Neutrophil (primary cell): ENCODE measurements at regions not wholly inside any gene's neighbourhood (a gene's known extent, or its start where the extent isn't known, plus 50 kb on each side); places are given as distances from the start of the nearest gene placed in this dataset.

ENCODE experiments used
- H3K27ac ChIP-seq: fragments of 200-600 bp; sonication (generic); 2 replicates; pipeline ENCODE4 v1.5.1; 2016; ENCODE audit warnings: mild to moderate bottlenecking, moderate library complexity
- H3K27me3 ChIP-seq: fragments of 200-600 bp; sonication (generic); 2 replicates; pipeline ENCODE4 v1.6.0; 2016; ENCODE audit warnings: mild to moderate bottlenecking
- H3K36me3 ChIP-seq: fragments of 200-600 bp; sonication (generic); 2 replicates; pipeline ENCODE4 v1.5.1; 2017
- H3K4me1 ChIP-seq, 2 experiments: fragments of 200-600 bp in 1 of 2; sonication (generic) in 1 of 2; 1 replicate in 1 of 2; 2 replicates in 1 of 2; pipeline versions ENCODE4 v1.5.1 to v1.6.1; 2013 to 2016; ENCODE audit warnings: low read depth in 1 of 2, low read length in 1 of 2, mild to moderate bottlenecking in 1 of 2, moderate library complexity in 1 of 2; ENCODE audit not compliant: control insufficient read depth in 1 of 2, insufficient read depth in 1 of 2
- H3K4me3 ChIP-seq, 2 experiments: fragments of 200-600 bp in 1 of 2; sonication (generic) in 1 of 2; 1 replicate in 1 of 2; 2 replicates in 1 of 2; pipeline ENCODE4 v1.5.1; 2013 to 2016; ENCODE audit warnings: low read depth in 1 of 2, low read length in 1 of 2, mild to moderate bottlenecking in 1 of 2, moderate library complexity in 1 of 2
- H3K9me3 ChIP-seq: fragments of 200-600 bp; sonication (generic); 2 replicates; pipeline ENCODE4 v1.5.1; 2016
- TF ChIP-seq, protein P1 (sequence below): fragments of 200-600 bp; sonication (generic); IDR thresholded peaks from 2 replicates; pipeline ENCODE4 v1.5.1; 2016; ENCODE audit warnings: antibody characterized with exemption

DNA sequence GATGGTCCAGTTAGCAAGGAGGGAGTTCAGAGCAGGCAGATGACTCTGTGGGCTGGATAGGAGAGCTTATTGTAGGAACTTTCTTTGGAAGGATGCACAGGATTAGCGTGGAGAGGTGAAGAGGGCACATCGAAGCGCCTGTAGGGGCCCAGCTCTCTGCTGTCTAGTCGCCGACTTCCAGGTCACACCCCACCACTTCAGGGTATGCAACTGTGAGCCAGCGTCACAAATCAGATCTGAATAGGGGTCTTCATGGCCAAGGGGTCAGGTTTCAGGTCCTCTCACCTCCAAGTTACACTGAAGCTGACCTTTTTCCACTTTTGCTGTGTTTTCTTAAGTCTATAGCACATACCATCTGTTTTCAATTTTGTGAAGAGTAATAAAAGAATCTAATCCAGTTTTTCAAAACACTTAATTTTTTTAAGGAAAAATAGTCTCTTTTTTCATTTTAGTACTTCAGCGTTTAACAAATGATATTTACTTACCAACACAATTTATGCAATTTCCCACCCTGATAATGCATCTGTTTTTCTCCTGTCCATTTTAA is 364.2 kb upstream of the CLINT1 start:
- Histone ChIP-seq H3K4me3 (no peak overlapping the region), H3K27ac (no peak overlapping the region), H3K36me3 (no peaks in the 10 kb centered on the region), H3K27me3 (no peaks in the 10 kb centered on the region), H3K4me1 (no peaks in the 10 kb centered on the region), H3K9me3 (no peaks in the 10 kb centered on the region)
- TF ChIP-seq, protein P1, sequence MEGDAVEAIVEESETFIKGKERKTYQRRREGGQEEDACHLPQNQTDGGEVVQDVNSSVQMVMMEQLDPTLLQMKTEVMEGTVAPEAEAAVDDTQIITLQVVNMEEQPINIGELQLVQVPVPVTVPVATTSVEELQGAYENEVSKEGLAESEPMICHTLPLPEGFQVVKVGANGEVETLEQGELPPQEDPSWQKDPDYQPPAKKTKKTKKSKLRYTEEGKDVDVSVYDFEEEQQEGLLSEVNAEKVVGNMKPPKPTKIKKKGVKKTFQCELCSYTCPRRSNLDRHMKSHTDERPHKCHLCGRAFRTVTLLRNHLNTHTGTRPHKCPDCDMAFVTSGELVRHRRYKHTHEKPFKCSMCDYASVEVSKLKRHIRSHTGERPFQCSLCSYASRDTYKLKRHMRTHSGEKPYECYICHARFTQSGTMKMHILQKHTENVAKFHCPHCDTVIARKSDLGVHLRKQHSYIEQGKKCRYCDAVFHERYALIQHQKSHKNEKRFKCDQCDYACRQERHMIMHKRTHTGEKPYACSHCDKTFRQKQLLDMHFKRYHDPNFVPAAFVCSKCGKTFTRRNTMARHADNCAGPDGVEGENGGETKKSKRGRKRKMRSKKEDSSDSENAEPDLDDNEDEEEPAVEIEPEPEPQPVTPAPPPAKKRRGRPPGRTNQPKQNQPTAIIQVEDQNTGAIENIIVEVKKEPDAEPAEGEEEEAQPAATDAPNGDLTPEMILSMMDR = no peak

- no peak overlapping the region for H3K4me3 ChIP-seq
- no peak overlapping the region for H3K27ac ChIP-seq
- H3K9me3 ChIP-seq = no peaks in the 10 kb centered on the region
- TF ChIP-seq, protein P1 = no peak
- no peaks in the 10 kb centered on the region for H3K36me3 ChIP-seq
- peaks cover 0 to 8% of the 10 kb centered on the region in 2 experiments for H3K4me1 ChIP-seq
- H3K27me3 ChIP-seq = no peaks in the 10 kb centered on the region
Measured at GRCh38 chr5:158212917-158213316, 354.0 kb upstream of the CLINT1 start.

- no peaks in the 10 kb centered on the region for H3K36me3 ChIP-seq
- TF ChIP-seq, protein P1 = no peak
Measured at GRCh38 chr5:158212237-158212636, 353.3 kb upstream of the CLINT1 start.

DNA sequence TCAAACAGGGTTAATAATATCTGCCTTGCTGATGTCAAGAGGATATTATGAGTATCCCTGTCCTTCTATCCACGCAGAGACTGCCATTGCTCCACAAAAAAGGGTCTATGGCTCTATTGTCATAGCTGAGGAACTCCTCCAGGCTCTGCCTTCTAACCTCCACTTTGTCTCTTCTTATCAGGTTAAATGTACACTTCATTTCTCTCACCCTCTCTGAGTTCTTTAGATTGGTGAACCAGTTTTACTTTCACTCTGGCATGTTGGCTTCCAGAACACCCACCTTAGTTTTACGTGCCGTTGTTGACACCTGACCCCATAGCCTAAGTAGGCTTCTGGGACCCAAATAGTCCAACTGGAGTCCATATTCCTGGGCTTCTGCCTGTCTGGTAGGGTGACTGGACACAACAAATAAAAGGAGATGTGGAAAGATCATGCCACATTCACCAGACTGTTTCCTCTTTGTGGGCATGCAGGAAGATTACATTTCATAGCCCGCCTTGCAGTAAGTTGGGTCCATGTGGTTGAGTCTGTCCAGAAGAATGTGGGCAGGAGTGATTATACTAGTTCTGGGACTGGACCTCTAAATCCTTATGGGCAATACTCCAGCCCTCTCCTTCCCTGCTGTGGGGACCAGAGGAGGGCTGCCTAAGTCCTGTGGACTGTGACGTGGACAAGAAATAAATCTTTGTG is 350.4 kb upstream of the CLINT1 start:
- TF ChIP-seq, protein P1 = no peak

More at GRCh38 chr5:158212237-158212636, 353.3 kb upstream of the CLINT1 start:
- Histone ChIP-seq H3K4me1 (peaks cover 0 to 8% of the 10 kb centered on the region in 2 experiments), H3K9me3 (no peaks in the 10 kb centered on the region), H3K27ac (no peak overlapping the region), H3K27me3 (no peaks in the 10 kb centered on the region), H3K4me3 (no peak overlapping the region)

GRCh38 chr5:158207733-158208132 is 348.8 kb upstream of the CLINT1 start:
- Histone ChIP-seq H3K9me3 (no peaks in the 10 kb centered on the region), H3K4me1 (peaks cover 0 to 8% of the 10 kb centered on the region in 2 experiments), H3K4me3 (no peak overlapping the region), H3K27ac (no peak overlapping the region), H3K36me3 (no peaks in the 10 kb centered on the region), H3K27me3 (no peaks in the 10 kb centered on the region)
- TF ChIP-seq, protein P1 = no peak

More for the DNA sequence above, 350.4 kb upstream of the CLINT1 start:
- no peaks in the 10 kb centered on the region for H3K9me3 ChIP-seq
- H3K4me3 ChIP-seq = no peak overlapping the region
- peaks cover 0 to 8% of the 10 kb centered on the region in 2 experiments for H3K4me1 ChIP-seq
- no peaks in the 10 kb centered on the region for H3K27me3 ChIP-seq
- no peak overlapping the region for H3K27ac ChIP-seq
- no peaks in the 10 kb centered on the region for H3K36me3 ChIP-seq
